ENCODE measurements at regions not wholly inside any gene's neighbourhood (a gene's known extent, or its start where the extent isn't known, plus 50 kb on each side); places are given as distances from the start of the nearest gene placed in this dataset.

GRCh38 chr9:91120200-91120599 is 241.5 kb downstream of the AUH start:
- in situ Hi-C loops (cut with HindIII; ENCODE audit: low sequenced_read_pairs), result no loop called here

GRCh38 chr9:91122755-91123154 is 239.0 kb downstream of the AUH start:
- in situ Hi-C loops (cut with HindIII; ENCODE audit: low sequenced_read_pairs), result no loop called here

DNA sequence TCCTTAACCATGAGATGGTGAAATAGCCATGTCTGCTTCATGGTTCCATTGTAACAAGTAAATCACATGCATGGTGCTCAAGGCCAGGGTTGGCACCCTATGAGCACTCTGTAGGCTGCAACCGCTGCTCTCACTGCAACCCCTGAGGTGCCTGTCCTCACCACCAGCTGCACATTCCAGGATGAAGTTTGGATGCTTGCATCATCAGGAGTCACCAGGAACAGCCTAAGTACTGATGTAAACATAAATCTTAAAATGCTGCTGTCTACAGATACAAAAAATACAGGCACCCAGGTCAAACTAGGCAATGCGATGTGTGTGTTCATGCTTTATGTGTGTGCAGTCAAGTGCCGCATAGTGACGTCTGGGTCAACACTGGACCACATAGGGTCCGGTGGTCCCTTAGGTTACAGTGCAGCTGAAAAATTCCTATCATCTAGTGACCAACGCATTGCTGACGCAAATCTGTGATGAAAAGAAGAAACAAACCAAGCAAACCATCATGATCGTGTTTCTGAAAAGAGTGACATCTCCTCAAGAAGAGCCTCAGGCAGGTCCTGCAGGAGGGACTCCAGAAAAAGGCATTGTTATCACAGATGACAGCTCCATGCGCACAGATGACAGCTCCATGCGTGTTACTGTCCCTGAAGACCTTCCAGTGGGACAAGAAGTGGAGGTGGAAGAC is 234.8 kb downstream of the AUH start:
- in situ Hi-C loops (cut with HindIII; ENCODE audit: low sequenced_read_pairs), result no loop called here

- in situ Hi-C loops (cut with HindIII; ENCODE audit: low sequenced_read_pairs), result no loop called here
These were observed 234.1 kb downstream of the AUH start for GRCh38 chr9:91127653-91128052.

- in situ Hi-C loops (cut with HindIII; ENCODE audit: low sequenced_read_pairs), result no loop called here
These were observed 230.9 kb downstream of the AUH start for GRCh38 chr9:91130796-91131318.

- in situ Hi-C loops (cut with HindIII; ENCODE audit: low sequenced_read_pairs), result no loop called here
These were observed 230.3 kb downstream of the AUH start for GRCh38 chr9:91131433-91131839.

- in situ Hi-C loops (cut with HindIII; ENCODE audit: low sequenced_read_pairs), result no loop called here
These were observed 229.1 kb downstream of the AUH start for GRCh38 chr9:91132576-91133073.

GRCh38 chr9:91134608-91135007 is 227.1 kb downstream of the AUH start:
- in situ Hi-C loops (cut with HindIII; ENCODE audit: low sequenced_read_pairs), result no loop called here

DNA sequence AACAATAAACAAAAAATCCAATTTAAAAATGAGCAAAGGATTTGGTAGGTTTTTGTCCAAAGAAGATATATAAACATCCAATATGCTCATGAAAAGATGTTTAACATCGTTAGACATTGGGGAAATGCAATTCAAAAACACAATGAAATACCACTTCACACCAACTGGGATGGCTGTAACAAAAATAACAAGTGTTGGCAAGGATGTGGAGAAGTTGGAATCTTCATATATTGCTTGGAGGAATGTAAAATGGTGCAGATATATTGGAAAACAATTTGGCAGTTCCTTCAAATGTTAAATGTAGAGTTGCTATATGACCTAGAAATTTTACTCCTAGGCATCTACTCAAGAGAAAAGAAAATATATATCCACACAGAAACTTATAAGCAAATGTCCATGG is 224.3 kb downstream of the AUH start:
- in situ Hi-C loops (cut with HindIII; ENCODE audit: low sequenced_read_pairs), result no loop called here

DNA sequence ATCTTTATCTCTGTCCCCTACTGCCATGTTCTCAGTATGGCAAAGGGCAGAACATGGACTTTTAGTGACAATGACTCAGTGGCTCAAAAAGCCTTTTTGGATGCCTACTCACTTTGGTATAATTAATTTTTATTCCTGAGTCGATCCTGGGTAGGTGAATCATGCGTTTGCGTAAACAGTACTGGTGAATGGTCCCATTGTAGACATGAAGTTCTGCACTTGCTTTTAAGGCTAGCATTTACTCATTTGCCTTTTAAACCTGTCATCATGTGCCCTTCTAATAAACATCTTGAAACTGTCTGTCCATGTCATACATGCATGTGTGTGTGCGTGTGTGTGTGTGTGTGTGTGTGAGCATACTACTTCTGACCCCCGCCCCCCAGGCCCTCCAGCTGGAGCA is 223.0 kb downstream of the AUH start:
- in situ Hi-C loops (cut with HindIII; ENCODE audit: low sequenced_read_pairs), result no loop called here

DNA sequence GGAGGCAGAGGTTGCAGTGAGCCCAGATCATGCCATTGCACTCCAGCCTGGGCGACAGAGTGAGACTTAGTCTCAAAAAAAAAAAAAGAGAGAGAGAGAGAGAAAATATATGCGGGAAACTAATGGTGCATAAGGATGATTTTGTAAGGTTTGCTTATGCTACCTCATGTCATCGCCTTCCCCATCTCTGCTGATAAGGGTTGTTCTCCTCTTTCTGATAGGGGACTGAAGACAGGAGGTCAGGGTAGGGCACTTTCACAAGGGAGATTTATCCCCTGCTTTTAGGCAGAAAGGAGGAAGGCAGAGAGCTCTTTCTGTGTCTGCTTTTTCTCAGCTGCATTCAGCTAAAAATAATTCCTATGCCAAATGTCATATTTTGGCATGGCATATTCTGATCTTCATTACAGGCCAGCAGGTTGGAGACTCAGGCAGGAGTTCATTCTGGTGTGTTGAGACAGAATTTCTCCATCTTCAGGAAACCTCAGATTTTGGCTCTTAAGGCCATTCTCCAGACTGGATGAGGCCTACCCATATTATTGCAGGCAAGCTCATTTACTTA is 220.2 kb downstream of the AUH start:
- in situ Hi-C loops (cut with HindIII; ENCODE audit: low sequenced_read_pairs), result no loop called here

- in situ Hi-C loops (cut with HindIII; ENCODE audit: low sequenced_read_pairs), result no loop called here
These were observed 218.6 kb downstream of the AUH start for GRCh38 chr9:91143162-91143561.

- in situ Hi-C loops (cut with HindIII; ENCODE audit: low sequenced_read_pairs), result no loop called here
These were observed 218.1 kb downstream of the AUH start for GRCh38 chr9:91143642-91144041.

GRCh38 chr9:91144769-91145168 is 216.9 kb downstream of the AUH start:
- in situ Hi-C loops (cut with HindIII; ENCODE audit: low sequenced_read_pairs), result no loop called here

GRCh38 chr9:91145496-91145895 is 216.2 kb downstream of the AUH start:
- in situ Hi-C loops (cut with HindIII; ENCODE audit: low sequenced_read_pairs), result no loop called here

GRCh38 chr9:91146391-91147019 is 215.2 kb downstream of the AUH start:
- in situ Hi-C loops (cut with HindIII; ENCODE audit: low sequenced_read_pairs), result no loop called here

- in situ Hi-C loops (cut with HindIII; ENCODE audit: low sequenced_read_pairs), result no loop called here
These were observed 214.5 kb downstream of the AUH start for GRCh38 chr9:91147079-91147708.

GRCh38 chr9:91148306-91148705 is 213.4 kb downstream of the AUH start:
- in situ Hi-C loops (cut with HindIII; ENCODE audit: low sequenced_read_pairs), result no loop called here

DNA sequence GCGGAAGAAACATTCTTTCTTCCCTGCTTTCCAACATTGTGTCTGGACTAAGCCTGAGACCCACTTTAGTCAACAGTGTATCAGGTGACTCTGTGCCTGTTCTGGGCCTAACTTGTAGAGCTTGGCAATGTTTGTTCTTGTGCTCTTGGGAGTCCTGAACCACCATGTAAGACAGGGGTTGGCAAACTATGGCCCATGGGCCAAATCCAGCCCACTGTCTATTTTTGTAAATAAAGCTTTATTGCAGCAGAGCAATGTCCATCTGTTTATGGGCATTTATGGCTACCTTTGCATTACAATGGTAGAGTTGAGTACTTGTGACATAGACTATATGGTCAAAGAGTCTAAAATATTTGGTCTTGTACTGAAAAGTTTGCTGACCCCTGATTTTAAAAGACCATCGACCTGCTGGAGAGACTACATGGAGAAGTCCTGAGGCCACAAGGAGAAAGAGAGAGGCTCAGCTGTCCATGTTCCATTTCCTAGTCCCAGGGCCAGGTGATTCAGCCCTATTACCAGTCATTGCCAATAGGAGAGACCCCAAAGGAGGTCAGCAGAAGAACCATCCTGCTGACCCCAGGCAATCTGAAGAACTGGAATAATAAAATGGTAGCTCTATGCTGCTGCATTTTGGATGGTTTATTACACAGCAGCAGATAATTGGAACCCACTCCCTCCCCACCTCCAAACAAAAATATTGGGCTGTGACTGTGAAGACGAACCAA is 211.3 kb downstream of the AUH start:
- in situ Hi-C loops (cut with HindIII; ENCODE audit: low sequenced_read_pairs), result loop anchor here (5.0 kb wide), 1 partner anchor 67 kb away; no protein-coding TSS in a partner anchor

GRCh38 chr9:91150998-91151717 is 210.6 kb downstream of the AUH start:
- in situ Hi-C loops (cut with HindIII; ENCODE audit: low sequenced_read_pairs), result loop anchor here (5.0 kb wide), 1 partner anchor 66 kb away; no protein-coding TSS in a partner anchor

Data from endothelial cell of hepatic sinusoid (primary cell).